ENCODE measurements at regions not wholly inside any gene's neighbourhood (a gene's known extent, or its start where the extent isn't known, plus 50 kb on each side); places are given as distances from the start of the nearest gene placed in this dataset.

DNA sequence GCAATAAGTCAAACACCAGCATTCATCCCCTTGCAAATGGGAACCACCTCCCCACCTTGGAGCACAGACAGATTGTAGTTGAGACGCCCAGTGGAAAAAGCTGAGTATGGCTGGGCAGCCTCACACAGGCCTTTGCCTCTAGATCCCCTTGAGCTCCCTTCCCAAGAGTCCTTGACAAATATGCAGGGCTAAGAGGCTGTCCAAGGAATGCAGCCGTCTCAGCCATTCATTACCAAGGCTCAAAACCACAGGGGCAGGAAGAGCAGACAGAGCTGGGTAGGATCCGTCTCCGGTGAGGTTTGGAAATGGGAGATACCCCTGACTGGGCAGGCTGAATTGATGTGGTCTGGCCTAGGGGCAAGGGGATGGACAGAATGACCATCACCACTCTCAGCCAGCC, 557.1 kb downstream of the TNS1 start:
- TF ChIP-seq EZH2phosphoT487 (IDR thresholded peaks at IDR 0.05; ENCODE audit: borderline replicate concordance, low read depth, low read length): no peak
- TF ChIP-seq, protein P1, sequence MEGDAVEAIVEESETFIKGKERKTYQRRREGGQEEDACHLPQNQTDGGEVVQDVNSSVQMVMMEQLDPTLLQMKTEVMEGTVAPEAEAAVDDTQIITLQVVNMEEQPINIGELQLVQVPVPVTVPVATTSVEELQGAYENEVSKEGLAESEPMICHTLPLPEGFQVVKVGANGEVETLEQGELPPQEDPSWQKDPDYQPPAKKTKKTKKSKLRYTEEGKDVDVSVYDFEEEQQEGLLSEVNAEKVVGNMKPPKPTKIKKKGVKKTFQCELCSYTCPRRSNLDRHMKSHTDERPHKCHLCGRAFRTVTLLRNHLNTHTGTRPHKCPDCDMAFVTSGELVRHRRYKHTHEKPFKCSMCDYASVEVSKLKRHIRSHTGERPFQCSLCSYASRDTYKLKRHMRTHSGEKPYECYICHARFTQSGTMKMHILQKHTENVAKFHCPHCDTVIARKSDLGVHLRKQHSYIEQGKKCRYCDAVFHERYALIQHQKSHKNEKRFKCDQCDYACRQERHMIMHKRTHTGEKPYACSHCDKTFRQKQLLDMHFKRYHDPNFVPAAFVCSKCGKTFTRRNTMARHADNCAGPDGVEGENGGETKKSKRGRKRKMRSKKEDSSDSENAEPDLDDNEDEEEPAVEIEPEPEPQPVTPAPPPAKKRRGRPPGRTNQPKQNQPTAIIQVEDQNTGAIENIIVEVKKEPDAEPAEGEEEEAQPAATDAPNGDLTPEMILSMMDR (conservative IDR thresholded peaks at IDR 0.05; ENCODE audit: low read length): no peak
